GM23338 (cell line): ENCODE measurements at regions not wholly inside any gene's neighbourhood (a gene's known extent, or its start where the extent isn't known, plus 50 kb on each side); places are given as distances from the start of the nearest gene placed in this dataset.

ENCODE experiments used
- ATAC-seq: fragments of 200-7000 bp; cut with Tn5 transposase; 3 replicates; pipeline ENCODE4 v1.9.1; 2020
- DNase-seq: peaks from one replicate; pipeline ENCODE4 v3.0.0-alpha.2; 2015; ENCODE audit warnings: low spot score
- H2AFZ ChIP-seq: fragments of 200-600 bp; sonication (generic); 2 replicates; pipeline ENCODE4 v1.8.0; 2016; ENCODE audit warnings: antibody characterized with exemption, mild to moderate bottlenecking, moderate library complexity
- H3F3A ChIP-seq: fragments of 200-600 bp; sonication (generic); replicated peaks from 2 replicates; pipeline ENCODE4 v1.8.0; 2017; ENCODE audit warnings: antibody characterized with exemption, mixed run types, low read depth
- H3K27ac ChIP-seq: fragments of 200-600 bp; sonication (generic); 2 replicates; pipeline ENCODE4 v1.6.1; 2016; ENCODE audit warnings: low read depth
- H3K27me3 ChIP-seq: fragments of 200-600 bp; sonication (generic); 2 replicates; pipeline ENCODE4 v1.8.0; 2016; ENCODE audit warnings: mild to moderate bottlenecking, mixed run types, moderate library complexity; ENCODE audit not compliant: insufficient read depth
- H3K36me3 ChIP-seq: fragments of 200-600 bp; sonication (generic); 2 replicates; pipeline ENCODE4 v1.8.0; 2016; ENCODE audit warnings: mild to moderate bottlenecking; ENCODE audit not compliant: insufficient read depth
- H3K4me1 ChIP-seq: fragments of 200-600 bp; sonication (generic); 2 replicates; pipeline ENCODE4 v1.8.0; 2016; ENCODE audit warnings: mild to moderate bottlenecking, moderate library complexity; ENCODE audit not compliant: insufficient read depth
- H3K4me2 ChIP-seq: fragments of 200-600 bp; sonication (generic); 2 replicates; pipeline ENCODE4 v1.7.1; 2017; ENCODE audit warnings: mixed run types
- H3K4me3 ChIP-seq: fragments of 200-600 bp; sonication (generic); 2 replicates; pipeline ENCODE4 v1.6.1; 2016; ENCODE audit warnings: mixed run types
- H3K79me2 ChIP-seq: fragments of 200-600 bp; sonication (generic); replicated peaks from 2 replicates; pipeline ENCODE4 v1.8.0; 2017; ENCODE audit warnings: mild to moderate bottlenecking; ENCODE audit not compliant: insufficient read depth
- H3K9me2 ChIP-seq: fragments of 200-600 bp; sonication (generic); 2 replicates; pipeline ENCODE4 v1.8.0; 2017; ENCODE audit not compliant: insufficient read depth
- H4K20me1 ChIP-seq: fragments of 200-600 bp; sonication (generic); replicated peaks from 2 replicates; pipeline ENCODE4 v1.8.0; 2017; ENCODE audit warnings: mild to moderate bottlenecking; ENCODE audit not compliant: insufficient read depth
- H3K27ac Mint-ChIP-seq: 2 replicates; pipeline ENCODE4 v1.8.0; 2020; ENCODE audit warnings: inconsistent platforms, mild to moderate bottlenecking, moderate library complexity, mixed read lengths
- H3K27me3 Mint-ChIP-seq: 3 replicates; pipeline ENCODE4 v1.8.0; 2022; ENCODE audit warnings: low read depth, mild to moderate bottlenecking, moderate library complexity, mixed read lengths, inconsistent platforms; ENCODE audit not compliant: insufficient read depth, poor library complexity
- H3K36me3 Mint-ChIP-seq: 3 replicates; pipeline ENCODE4 v1.8.0; 2021; ENCODE audit warnings: low read depth, mild to moderate bottlenecking, inconsistent platforms, moderate library complexity, mixed read lengths
- H3K4me1 Mint-ChIP-seq: 3 replicates; pipeline ENCODE4 v1.8.0; 2020; ENCODE audit warnings: mild to moderate bottlenecking, inconsistent platforms, mixed read lengths
- H3K4me3 Mint-ChIP-seq: 3 replicates; pipeline ENCODE4 v1.8.0; 2021; ENCODE audit warnings: moderate library complexity, mild to moderate bottlenecking, inconsistent platforms, mixed read lengths
- H3K9me3 Mint-ChIP-seq: 3 replicates; pipeline ENCODE4 v1.8.0; 2020; ENCODE audit warnings: moderate library complexity, mild to moderate bottlenecking, inconsistent platforms, mixed read lengths
- CREB1 ChIP-seq: fragments of 250-450 bp; sonication (Bioruptor Pico); IDR thresholded peaks from 2 replicates; pipeline ENCODE4 v1.5.0; 2020; ENCODE audit warnings: low read depth, mild to moderate bottlenecking, moderate library complexity
- CTCF ChIP-seq, 2 experiments: fragments of 200-600 bp in 1 of 2; sonication (generic) in 1 of 2; conservative IDR thresholded peaks; 2 replicates each; pipeline versions ENCODE4 v1.5.1 to v1.6.1; 2016 to 2017; ENCODE audit warnings: antibody characterized with exemption in 2 of 2, low read depth in 2 of 2, mild to moderate bottlenecking in 2 of 2, moderate library complexity in 1 of 2
- ETS1 ChIP-seq: IDR thresholded peaks from 2 replicates; pipeline ENCODE4 v1.6.1; 2016; ENCODE audit warnings: antibody characterized with exemption
- EZH2 ChIP-seq: fragments of 200-600 bp; sonication (generic); IDR thresholded peaks from one replicate; pipeline ENCODE4 v1.8.0; 2017; ENCODE audit warnings: antibody characterized with exemption, mild to moderate bottlenecking, low read depth; ENCODE audit not compliant: unreplicated experiment
- EZH2phosphoT487 ChIP-seq: fragments of 200-600 bp; sonication (generic); IDR thresholded peaks from one replicate; pipeline ENCODE4 v1.8.1; 2018; ENCODE audit warnings: antibody characterized with exemption; ENCODE audit not compliant: unreplicated experiment
- JUNB ChIP-seq: IDR thresholded peaks from one replicate; pipeline ENCODE4 v1.6.1; 2016; ENCODE audit warnings: antibody characterized with exemption; ENCODE audit not compliant: unreplicated experiment
- NANOG ChIP-seq: IDR thresholded peaks from 2 replicates; pipeline ENCODE4 v1.6.1; 2016; ENCODE audit warnings: antibody characterized with exemption, borderline replicate concordance
- POLR2AphosphoS5 ChIP-seq: IDR thresholded peaks from 2 replicates; pipeline ENCODE4 v1.6.1; 2016; ENCODE audit warnings: antibody characterized with exemption, low read depth
- STAT1 ChIP-seq: IDR thresholded peaks from one replicate; pipeline ENCODE4 v1.6.1; 2016; ENCODE audit warnings: antibody characterized with exemption; ENCODE audit not compliant: unreplicated experiment
- ZNF114 ChIP-seq: fragments of 250-450 bp; sonication (Bioruptor Pico); IDR thresholded peaks from 2 replicates; pipeline ENCODE4 v1.5.0; 2020; ENCODE audit warnings: mild to moderate bottlenecking, moderate library complexity
- ZNF331 ChIP-seq: fragments of 250-450 bp; sonication (Bioruptor Pico); IDR thresholded peaks from 2 replicates; pipeline ENCODE4 v1.5.0; 2020; ENCODE audit warnings: low read depth, mild to moderate bottlenecking, moderate library complexity
- ZNF462 ChIP-seq: fragments of 250-450 bp; sonication (Bioruptor Pico); IDR thresholded peaks from 2 replicates; pipeline ENCODE4 v1.5.0; 2020; ENCODE audit warnings: mild to moderate bottlenecking, moderate library complexity
- TF ChIP-seq, protein P1 (sequence below): IDR thresholded peaks from one replicate; pipeline ENCODE4 v1.6.1; 2018; ENCODE audit warnings: antibody characterized with exemption; ENCODE audit not compliant: unreplicated experiment

DNA sequence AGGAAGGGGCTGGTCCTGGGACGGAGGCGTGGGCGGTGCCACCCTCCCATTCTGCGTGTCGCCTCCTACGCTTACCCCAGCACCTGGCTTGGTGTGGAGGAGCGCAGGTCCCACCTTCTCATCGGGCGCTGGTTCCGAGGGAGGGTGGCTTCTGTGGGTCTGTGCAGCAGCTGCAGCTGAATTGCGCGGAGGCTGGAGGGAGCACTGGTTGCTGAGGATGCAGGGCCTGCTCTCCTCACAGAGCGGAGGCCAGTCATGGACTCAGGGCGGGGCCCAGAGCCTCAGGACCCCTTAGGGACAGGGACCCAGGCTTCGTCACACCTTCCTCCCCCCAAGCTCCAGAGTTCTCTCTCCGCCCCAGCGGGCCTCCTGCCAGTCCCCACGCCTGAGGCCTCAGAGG is 127.8 kb upstream of the MAP3K4 start:
- H3K79me2 ChIP-seq, result no peaks in the 10 kb centered on the region
- TF ChIP-seq, protein P1, sequence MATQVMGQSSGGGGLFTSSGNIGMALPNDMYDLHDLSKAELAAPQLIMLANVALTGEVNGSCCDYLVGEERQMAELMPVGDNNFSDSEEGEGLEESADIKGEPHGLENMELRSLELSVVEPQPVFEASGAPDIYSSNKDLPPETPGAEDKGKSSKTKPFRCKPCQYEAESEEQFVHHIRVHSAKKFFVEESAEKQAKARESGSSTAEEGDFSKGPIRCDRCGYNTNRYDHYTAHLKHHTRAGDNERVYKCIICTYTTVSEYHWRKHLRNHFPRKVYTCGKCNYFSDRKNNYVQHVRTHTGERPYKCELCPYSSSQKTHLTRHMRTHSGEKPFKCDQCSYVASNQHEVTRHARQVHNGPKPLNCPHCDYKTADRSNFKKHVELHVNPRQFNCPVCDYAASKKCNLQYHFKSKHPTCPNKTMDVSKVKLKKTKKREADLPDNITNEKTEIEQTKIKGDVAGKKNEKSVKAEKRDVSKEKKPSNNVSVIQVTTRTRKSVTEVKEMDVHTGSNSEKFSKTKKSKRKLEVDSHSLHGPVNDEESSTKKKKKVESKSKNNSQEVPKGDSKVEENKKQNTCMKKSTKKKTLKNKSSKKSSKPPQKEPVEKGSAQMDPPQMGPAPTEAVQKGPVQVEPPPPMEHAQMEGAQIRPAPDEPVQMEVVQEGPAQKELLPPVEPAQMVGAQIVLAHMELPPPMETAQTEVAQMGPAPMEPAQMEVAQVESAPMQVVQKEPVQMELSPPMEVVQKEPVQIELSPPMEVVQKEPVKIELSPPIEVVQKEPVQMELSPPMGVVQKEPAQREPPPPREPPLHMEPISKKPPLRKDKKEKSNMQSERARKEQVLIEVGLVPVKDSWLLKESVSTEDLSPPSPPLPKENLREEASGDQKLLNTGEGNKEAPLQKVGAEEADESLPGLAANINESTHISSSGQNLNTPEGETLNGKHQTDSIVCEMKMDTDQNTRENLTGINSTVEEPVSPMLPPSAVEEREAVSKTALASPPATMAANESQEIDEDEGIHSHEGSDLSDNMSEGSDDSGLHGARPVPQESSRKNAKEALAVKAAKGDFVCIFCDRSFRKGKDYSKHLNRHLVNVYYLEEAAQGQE, result no peak
- TF ChIP-seq NANOG (no peak), EZH2 (no peak), ZNF331 (CRISPR knock-in tag) (no peak), ZNF462 (no peak), EZH2phosphoT487 (no peak), ZNF114 (no peak), ETS1 (no peak), POLR2AphosphoS5 (no peak), STAT1 (no peak), CREB1 (CRISPR knock-in tag) (no peak), CTCF (conservative IDR thresholded peaks at IDR 0.05; ENCODE audit: low read depth in 2 of 2) (no peak), JUNB (no peak)
- no peaks in the 10 kb centered on the region; the same call in 2 of the 3 replicates for H3K9me3 Mint-ChIP-seq
- no peaks in the 10 kb centered on the region for H3F3A ChIP-seq
- H2AFZ ChIP-seq, result no peak overlapping the region
- H3K36me3 Mint-ChIP-seq, result no peaks in the 10 kb centered on the region
- H3K9me2 ChIP-seq, result no peaks in the 10 kb centered on the region
- no peaks in the 10 kb centered on the region for H3K4me1 ChIP-seq
- no peak overlapping the region for H3K4me3 ChIP-seq
- no peak overlapping the region for H3K4me3 Mint-ChIP-seq
- H3K4me1 Mint-ChIP-seq, result no peaks in the 10 kb centered on the region; the same call in 2 of the 3 replicates
- ATAC-seq (no peak), DNase-seq (no peak)
- H3K27ac ChIP-seq, result no peak overlapping the region
- no peak overlapping the region for H3K27ac Mint-ChIP-seq
- no peaks in the 10 kb centered on the region for H3K36me3 ChIP-seq
- H3K4me2 ChIP-seq, result no peak overlapping the region
- H4K20me1 ChIP-seq, result no peaks in the 10 kb centered on the region
- no peaks in the 10 kb centered on the region for H3K27me3 ChIP-seq
- H3K27me3 Mint-ChIP-seq, result peaks cover 7% of the 10 kb centered on the region
